WI38 (cell line): ENCODE measurements at regions not wholly inside any gene's neighbourhood (a gene's known extent, or its start where the extent isn't known, plus 50 kb on each side); places are given as distances from the start of the nearest gene placed in this dataset.
"Not testable (repeated sequence)": the region's sequence is repeated elsewhere in the genome, so short reads cannot be mapped to it uniquely, and the experiment has no call there.

Experiments
- H3K4me3 ChIP-seq: 2 replicates; pipeline ENCODE4 v1.5.1; 2011; ENCODE audit warnings: low read depth, mild to moderate bottlenecking, control low read depth, low read length
- TF ChIP-seq, protein P1 (sequence below): IDR thresholded peaks from 2 replicates; pipeline ENCODE4 v1.5.1; 2012; ENCODE audit warnings: low read depth, mild to moderate bottlenecking, control low read depth, low read length

DNA sequence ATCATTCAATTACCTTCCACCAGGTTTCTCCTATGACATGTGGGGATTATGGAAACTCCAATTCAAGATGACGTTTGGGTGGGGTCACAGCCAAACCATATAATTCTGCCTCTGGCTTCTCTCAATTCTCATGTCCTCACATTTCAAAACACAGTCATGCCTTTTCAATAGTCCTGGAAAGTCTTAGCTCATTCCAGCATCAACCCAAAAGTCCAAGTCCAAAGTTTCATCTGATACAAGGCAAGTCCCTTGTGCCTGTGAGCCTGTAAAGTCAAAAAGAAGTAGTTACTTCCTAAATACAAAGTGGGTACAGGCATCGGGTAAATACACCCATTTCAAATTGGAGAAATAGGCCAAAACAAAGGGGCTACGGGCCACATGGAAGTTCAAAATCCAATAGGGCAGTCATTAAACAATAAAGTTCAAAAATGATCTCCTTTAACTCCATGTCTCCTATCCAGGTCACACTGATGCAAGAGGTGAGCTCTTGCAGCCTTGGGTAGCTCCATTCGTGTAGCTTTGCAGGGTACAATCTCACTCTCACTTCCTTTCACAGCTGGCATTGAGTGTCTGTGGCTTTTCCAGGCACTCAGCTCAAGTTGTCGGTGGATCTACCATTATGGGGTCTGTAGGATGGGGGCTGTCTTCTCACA lies 112.9 kb downstream of the FCRL5 start:
- TF ChIP-seq, protein P1, sequence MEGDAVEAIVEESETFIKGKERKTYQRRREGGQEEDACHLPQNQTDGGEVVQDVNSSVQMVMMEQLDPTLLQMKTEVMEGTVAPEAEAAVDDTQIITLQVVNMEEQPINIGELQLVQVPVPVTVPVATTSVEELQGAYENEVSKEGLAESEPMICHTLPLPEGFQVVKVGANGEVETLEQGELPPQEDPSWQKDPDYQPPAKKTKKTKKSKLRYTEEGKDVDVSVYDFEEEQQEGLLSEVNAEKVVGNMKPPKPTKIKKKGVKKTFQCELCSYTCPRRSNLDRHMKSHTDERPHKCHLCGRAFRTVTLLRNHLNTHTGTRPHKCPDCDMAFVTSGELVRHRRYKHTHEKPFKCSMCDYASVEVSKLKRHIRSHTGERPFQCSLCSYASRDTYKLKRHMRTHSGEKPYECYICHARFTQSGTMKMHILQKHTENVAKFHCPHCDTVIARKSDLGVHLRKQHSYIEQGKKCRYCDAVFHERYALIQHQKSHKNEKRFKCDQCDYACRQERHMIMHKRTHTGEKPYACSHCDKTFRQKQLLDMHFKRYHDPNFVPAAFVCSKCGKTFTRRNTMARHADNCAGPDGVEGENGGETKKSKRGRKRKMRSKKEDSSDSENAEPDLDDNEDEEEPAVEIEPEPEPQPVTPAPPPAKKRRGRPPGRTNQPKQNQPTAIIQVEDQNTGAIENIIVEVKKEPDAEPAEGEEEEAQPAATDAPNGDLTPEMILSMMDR = no peak
- H3K4me3 ChIP-seq = no peak overlapping the region

DNA sequence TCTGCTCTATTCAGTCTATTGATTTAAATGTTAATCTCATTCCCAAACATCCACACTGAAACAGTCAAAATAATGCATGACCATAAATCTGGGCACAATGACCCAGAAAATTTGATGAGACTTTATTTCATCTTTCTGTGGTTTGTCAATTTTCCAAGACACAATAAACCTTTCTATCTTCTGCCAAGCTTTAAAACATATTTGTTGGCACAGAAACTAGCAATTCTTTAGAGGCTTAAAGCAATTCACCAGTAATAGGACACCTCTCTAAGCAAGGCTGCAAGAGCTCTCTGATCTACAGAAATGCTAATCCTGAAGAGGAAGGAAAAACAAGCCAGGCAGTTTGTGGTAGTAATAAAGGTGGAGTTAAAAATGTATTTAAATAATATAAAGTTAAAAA lies 113.7 kb downstream of the FCRL5 start:
- TF ChIP-seq, protein P1 = no peak

GRCh38 chr1:157438146-157438545 lies 114.2 kb downstream of the FCRL5 start:
- no peak overlapping the region for H3K4me3 ChIP-seq
- TF ChIP-seq, protein P1 = no peak

More for the DNA sequence above, 113.7 kb downstream of the FCRL5 start:
- no peak overlapping the region for H3K4me3 ChIP-seq

GRCh38 chr1:157437296-157437695 lies 115.0 kb downstream of the FCRL5 start:
- H3K4me3 ChIP-seq = no peak overlapping the region
- TF ChIP-seq, protein P1 = no peak

GRCh38 chr1:157431751-157432150 lies 120.6 kb downstream of the FCRL5 start:
- H3K4me3 ChIP-seq = no peak overlapping the region
- TF ChIP-seq, protein P1 = no peak

DNA sequence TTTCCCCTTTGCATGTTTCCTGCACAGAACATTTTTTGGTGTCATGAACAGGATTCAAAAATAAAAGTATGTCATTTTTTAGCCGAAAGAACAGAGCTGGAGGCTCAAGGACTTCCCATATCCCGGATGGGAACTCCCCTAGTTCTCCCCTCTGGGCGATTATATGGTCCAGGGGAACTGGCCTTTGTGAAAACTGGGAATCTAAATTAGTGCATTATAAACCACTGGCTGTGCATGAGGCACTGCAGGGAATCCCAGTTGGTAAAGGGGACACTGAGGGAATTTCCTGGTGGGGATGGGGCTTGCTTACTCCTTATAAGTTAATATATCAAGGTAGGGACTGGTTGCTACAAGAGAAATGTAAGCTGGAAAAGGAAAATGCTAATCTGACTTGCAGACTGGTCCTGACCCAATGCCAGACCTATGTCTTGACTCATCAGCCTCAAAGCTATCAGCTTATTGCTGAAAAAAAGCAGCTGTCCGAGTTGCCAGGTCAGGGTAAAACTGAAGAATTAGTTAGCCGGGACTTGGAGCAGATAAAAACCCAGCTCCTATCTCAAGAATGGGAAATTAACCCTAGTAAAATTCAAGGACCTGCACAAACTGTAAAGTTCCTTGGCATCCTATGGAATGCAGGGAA lies 122.6 kb downstream of the FCRL5 start:
- no peak overlapping the region for H3K4me3 ChIP-seq
- TF ChIP-seq, protein P1 = no peak

DNA sequence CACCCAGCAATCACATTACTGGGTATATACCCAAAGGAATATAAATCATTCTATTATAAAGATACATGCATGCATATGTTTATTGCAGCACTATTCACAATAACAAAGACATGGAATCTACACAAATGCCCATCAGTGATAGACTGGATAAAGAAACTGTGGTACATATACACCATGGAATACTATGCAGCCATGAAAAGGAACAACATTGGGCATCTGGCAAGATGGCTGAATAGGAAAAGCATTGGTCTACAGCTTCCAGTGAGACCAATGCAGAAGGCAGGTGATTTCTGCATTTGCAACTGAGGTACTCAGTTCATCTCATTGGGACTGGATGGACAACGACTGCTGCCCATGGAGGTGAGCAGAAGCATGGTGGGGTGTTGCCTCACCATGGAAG lies 128.6 kb downstream of the FCRL5 start:
- H3K4me3 ChIP-seq = not testable (repeated sequence)
